ENCODE measurements at regions not wholly inside any gene's neighbourhood (a gene's known extent, or its start where the extent isn't known, plus 50 kb on each side); places are given as distances from the start of the nearest gene placed in this dataset.

- H3K4me1 Mint-ChIP-seq, result no peaks in the 10 kb centered on the region
- H3K27ac Mint-ChIP-seq, result no peak overlapping the region
- DNase-seq (ENCODE audit: low spot score in 2 of 2) (no peak), ATAC-seq (no peak)
- no peak overlapping the region for H3K4me3 Mint-ChIP-seq
- H3K9me3 Mint-ChIP-seq, result peaks cover 18% of the 10 kb centered on the region
- H3K36me3 Mint-ChIP-seq, result no peaks in the 10 kb centered on the region
These were observed 514.0 kb upstream of the KLF4 start for GRCh38 chr9:108003526-108003925.

DNA sequence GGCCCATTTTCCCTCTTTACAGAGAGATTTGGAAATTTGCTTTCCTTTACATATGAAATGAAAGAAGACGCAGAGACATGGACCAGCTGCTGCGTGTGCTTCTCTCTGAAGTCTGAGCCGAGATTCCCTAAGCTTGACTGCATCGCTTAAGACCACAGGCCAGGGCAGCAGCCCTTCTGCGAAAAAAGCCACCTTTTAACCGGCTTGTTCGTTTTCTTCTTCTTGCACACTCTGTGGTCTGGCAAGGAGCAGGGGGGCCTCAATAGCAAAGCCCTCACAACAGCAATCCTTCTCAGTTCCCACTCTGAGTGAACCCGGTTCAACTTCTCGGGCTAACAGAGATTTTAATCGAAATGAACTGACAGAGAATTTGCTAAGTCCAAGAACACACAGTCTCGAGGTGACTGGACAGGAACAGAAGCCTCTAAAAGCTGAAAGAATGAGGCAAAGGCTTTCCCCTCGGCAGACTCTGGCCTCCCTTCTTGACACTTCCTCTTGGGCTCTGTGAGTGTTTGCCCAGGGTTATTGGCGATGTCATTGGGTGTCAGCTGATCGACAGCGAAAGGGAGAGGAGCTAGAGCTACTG, 512.9 kb upstream of the KLF4 start:
- Mint-ChIP-seq H3K36me3 (no peaks in the 10 kb centered on the region), H3K27ac (no peak overlapping the region), H3K4me3 (no peak overlapping the region), H3K9me3 (peaks cover 10% of the 10 kb centered on the region), H3K4me1 (no peaks in the 10 kb centered on the region)
- ATAC-seq (no peak), DNase-seq (ENCODE audit: low spot score in 2 of 2) (no peak)

- no peak overlapping the region for H3K27ac Mint-ChIP-seq
- H3K4me1 Mint-ChIP-seq, result no peaks in the 10 kb centered on the region
- no peaks in the 10 kb centered on the region for H3K36me3 Mint-ChIP-seq
- no peak for ATAC-seq
- no peak for DNase-seq (ENCODE audit: low spot score in 2 of 2)
- H3K9me3 Mint-ChIP-seq, result peaks cover 10% of the 10 kb centered on the region
- H3K4me3 Mint-ChIP-seq, result no peak overlapping the region
These were observed 511.7 kb upstream of the KLF4 start for GRCh38 chr9:108001237-108001636.

DNA sequence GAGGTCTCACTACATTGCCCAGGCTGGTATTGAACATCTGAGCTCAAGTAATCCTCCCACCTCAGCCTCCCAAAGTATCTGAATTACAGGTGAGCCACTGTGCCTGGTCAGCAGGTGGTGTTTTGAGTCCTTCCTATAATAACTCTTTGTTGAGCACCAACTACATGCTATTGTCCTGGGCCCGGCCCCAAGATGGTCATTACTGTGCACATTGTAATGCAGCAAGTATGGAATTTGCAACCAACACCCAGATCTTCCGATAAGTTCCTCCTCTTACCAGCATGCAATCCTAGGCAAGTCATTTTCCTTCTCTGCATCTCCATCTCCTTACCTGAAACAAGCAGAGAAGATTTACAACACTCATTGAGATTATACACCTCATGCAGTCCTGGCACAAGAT, 510.3 kb upstream of the KLF4 start:
- Mint-ChIP-seq H3K4me3 (no peak overlapping the region), H3K9me3 (peaks cover 7% of the 10 kb centered on the region), H3K4me1 (no peaks in the 10 kb centered on the region), H3K36me3 (no peaks in the 10 kb centered on the region), H3K27ac (no peak overlapping the region)
- DNase-seq (ENCODE audit: low spot score in 2 of 2), result no peak
- no peak for ATAC-seq

GRCh38 chr9:107999011-107999410, 509.4 kb upstream of the KLF4 start:
- no peak for ATAC-seq
- Mint-ChIP-seq H3K36me3 (no peaks in the 10 kb centered on the region), H3K4me1 (no peaks in the 10 kb centered on the region), H3K4me3 (no peak overlapping the region), H3K27ac (no peak overlapping the region), H3K9me3 (peaks cover 7% of the 10 kb centered on the region)
- DNase-seq (ENCODE audit: low spot score in 2 of 2), result no peak

- ATAC-seq (no peak), DNase-seq (ENCODE audit: low spot score in 2 of 2) (no peak)
- no peaks in the 10 kb centered on the region for H3K4me1 Mint-ChIP-seq
- H3K27ac Mint-ChIP-seq, result no peak overlapping the region
- H3K36me3 Mint-ChIP-seq, result no peaks in the 10 kb centered on the region
- peaks cover 5% of the 10 kb centered on the region for H3K9me3 Mint-ChIP-seq
- no peak overlapping the region for H3K4me3 Mint-ChIP-seq
These were observed 505.1 kb upstream of the KLF4 start for GRCh38 chr9:107994648-107995047.

DNA sequence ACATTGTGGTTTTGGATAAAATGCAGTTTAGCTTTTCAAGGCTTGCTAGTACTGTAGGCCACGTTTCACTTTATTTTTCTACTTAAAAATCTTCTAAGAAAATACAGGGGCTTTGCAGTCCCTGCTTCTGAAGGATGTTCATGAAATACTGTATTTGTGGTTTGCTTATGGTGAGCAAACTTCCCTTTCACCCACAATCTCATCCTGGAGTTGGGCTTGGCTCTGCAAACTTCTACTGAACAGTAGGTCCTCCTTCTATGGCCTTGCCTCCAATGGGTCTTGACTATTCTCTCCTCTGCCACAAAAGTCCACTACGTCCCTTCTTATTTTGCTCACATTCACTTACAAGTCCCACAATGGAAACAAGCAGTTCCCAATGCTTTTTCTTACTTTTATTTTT, 502.7 kb upstream of the KLF4 start:
- H3K9me3 Mint-ChIP-seq, result peaks cover 8% of the 10 kb centered on the region
- no peaks in the 10 kb centered on the region for H3K36me3 Mint-ChIP-seq
- no peaks in the 10 kb centered on the region for H3K4me1 Mint-ChIP-seq
- DNase-seq (ENCODE audit: low spot score in 2 of 2), result no peak
- H3K27ac Mint-ChIP-seq, result no peak overlapping the region
- H3K4me3 Mint-ChIP-seq, result no peak overlapping the region
- ATAC-seq, result no peak

DNA sequence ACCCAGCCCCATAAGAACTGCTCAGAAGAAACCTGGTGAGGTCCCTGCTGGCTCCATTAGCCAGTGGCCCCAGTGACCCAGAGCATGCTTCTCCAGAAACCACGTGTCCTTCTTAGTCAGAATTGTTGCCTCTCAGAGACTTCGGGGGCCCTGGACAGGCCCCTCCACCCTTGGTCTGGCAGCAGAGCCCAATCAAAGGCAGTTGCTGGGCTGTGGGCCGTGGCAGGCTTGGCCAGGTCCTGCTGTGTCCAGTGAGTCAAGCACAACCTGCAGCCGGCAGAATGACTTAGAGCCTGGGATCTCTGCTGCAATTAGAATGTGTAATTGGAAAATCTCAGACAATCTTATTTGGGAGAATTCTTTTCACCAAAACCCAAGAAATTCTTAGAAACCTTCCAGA, 502.0 kb upstream of the KLF4 start:
- ATAC-seq (no peak), DNase-seq (ENCODE audit: low spot score in 2 of 2) (no peak)
- Mint-ChIP-seq H3K4me1 (no peaks in the 10 kb centered on the region), H3K36me3 (no peaks in the 10 kb centered on the region), H3K27ac (no peak overlapping the region), H3K4me3 (no peak overlapping the region), H3K9me3 (peaks cover 9% of the 10 kb centered on the region)

DNA sequence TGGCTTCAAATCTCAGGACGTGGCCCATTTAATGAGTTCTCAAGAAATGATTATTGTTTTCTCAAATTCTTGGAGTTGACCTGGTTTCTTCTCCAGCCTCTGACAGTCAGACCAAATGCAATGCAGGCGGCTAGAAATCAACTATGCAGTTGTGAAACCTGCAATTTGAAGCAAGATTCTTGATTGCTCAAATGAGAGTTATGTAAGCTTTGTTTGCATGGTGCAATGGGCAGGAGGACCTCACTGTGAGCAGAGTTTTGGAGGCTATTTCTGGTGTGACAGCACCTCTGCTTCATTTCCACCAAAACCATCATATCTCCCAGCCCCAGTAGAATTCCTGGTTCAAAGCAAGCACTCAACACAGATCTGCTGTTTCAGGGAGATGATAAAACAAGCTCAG, 500.0 kb upstream of the KLF4 start:
- Mint-ChIP-seq H3K9me3 (peaks cover 13% of the 10 kb centered on the region), H3K36me3 (no peaks in the 10 kb centered on the region), H3K4me3 (no peak overlapping the region), H3K4me1 (no peaks in the 10 kb centered on the region), H3K27ac (no peak overlapping the region)
- DNase-seq (ENCODE audit: low spot score in 2 of 2) (no peak), ATAC-seq (no peak)

DNA sequence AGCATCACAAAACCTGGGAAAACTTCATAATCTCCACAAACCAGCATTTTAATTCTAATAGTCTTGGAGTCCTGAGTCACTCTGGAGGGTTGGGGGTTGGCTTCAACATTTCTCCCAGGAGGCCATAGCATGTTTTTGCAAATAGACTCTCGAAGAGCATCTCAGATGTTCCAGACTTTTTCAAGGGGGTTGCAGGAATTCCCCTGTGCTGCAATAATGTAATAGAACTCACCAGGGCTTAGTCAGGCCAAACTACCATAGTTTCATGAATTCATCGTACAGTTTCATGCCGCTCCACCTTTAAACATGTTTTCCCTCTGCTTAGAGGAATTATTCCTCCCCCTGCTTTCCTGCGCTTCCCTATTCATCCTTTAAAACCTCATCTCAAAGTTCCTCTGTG, 499.5 kb upstream of the KLF4 start:
- DNase-seq (ENCODE audit: low spot score in 2 of 2) (no peak), ATAC-seq (no peak)
- peaks cover 13% of the 10 kb centered on the region for H3K9me3 Mint-ChIP-seq
- no peaks in the 10 kb centered on the region for H3K4me1 Mint-ChIP-seq
- no peaks in the 10 kb centered on the region for H3K36me3 Mint-ChIP-seq
- H3K4me3 Mint-ChIP-seq, result no peak overlapping the region
- no peak overlapping the region for H3K27ac Mint-ChIP-seq

- Mint-ChIP-seq H3K4me1 (no peaks in the 10 kb centered on the region), H3K27ac (no peak overlapping the region), H3K9me3 (peaks cover 10% of the 10 kb centered on the region), H3K36me3 (no peaks in the 10 kb centered on the region), H3K4me3 (no peak overlapping the region)
- DNase-seq (ENCODE audit: low spot score in 2 of 2), result no peak
- no peak for ATAC-seq
These were observed 495.4 kb upstream of the KLF4 start for GRCh38 chr9:107984956-107985355.

DNA sequence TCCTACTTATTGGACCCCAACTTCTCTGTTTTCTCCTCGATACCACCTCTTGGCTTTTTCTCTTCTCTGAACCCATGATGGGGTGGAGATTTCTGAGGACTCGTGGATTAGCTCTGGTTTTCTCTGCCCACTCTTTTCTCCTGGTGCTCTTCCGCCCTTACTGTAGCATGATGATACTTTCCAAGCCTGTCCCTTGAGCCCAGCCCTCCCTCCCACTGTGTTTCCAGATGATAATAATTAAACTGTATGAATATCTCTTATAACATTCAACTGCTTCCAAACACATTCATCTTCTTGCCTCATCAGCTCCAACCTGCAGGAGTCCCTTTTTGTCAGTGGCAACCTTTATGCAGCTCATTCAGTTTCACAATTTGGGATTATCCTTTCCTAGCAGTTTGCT, 494.2 kb upstream of the KLF4 start:
- DNase-seq (ENCODE audit: low spot score in 2 of 2), result no peak
- Mint-ChIP-seq H3K36me3 (no peaks in the 10 kb centered on the region), H3K9me3 (peaks cover 7% of the 10 kb centered on the region), H3K4me1 (no peaks in the 10 kb centered on the region), H3K27ac (no peak overlapping the region), H3K4me3 (no peak overlapping the region)
- no peak for ATAC-seq

- H3K9me3 Mint-ChIP-seq, result peaks cover 7% of the 10 kb centered on the region
- H3K27ac Mint-ChIP-seq, result no peak overlapping the region
- H3K4me3 Mint-ChIP-seq, result no peak overlapping the region
- H3K4me1 Mint-ChIP-seq, result no peaks in the 10 kb centered on the region
- ATAC-seq (no peak), DNase-seq (ENCODE audit: low spot score in 2 of 2) (no peak)
- H3K36me3 Mint-ChIP-seq, result no peaks in the 10 kb centered on the region
These were observed 493.6 kb upstream of the KLF4 start for GRCh38 chr9:107983181-107983603.

GRCh38 chr9:107982745-107983144, 493.2 kb upstream of the KLF4 start:
- H3K36me3 Mint-ChIP-seq, result no peaks in the 10 kb centered on the region
- no peaks in the 10 kb centered on the region for H3K4me1 Mint-ChIP-seq
- H3K9me3 Mint-ChIP-seq, result peaks cover 7% of the 10 kb centered on the region
- ATAC-seq, result no peak
- no peak for DNase-seq (ENCODE audit: low spot score in 2 of 2)
- no peak overlapping the region for H3K27ac Mint-ChIP-seq
- no peak overlapping the region for H3K4me3 Mint-ChIP-seq

- Mint-ChIP-seq H3K27ac (no peak overlapping the region), H3K4me1 (no peaks in the 10 kb centered on the region), H3K36me3 (no peaks in the 10 kb centered on the region), H3K4me3 (no peak overlapping the region), H3K9me3 (peaks cover 7% of the 10 kb centered on the region)
- ATAC-seq, result no peak
- no peak for DNase-seq (ENCODE audit: low spot score in 2 of 2)
These were observed 492.4 kb upstream of the KLF4 start for GRCh38 chr9:107982001-107982400.

- no peak for ATAC-seq
- Mint-ChIP-seq H3K4me1 (no peaks in the 10 kb centered on the region), H3K36me3 (no peaks in the 10 kb centered on the region), H3K9me3 (peaks cover 8% of the 10 kb centered on the region), H3K4me3 (no peak overlapping the region), H3K27ac (no peak overlapping the region)
- no peak for DNase-seq (ENCODE audit: low spot score in 2 of 2)
These were observed 491.4 kb upstream of the KLF4 start for GRCh38 chr9:107980984-107981383.

DNA sequence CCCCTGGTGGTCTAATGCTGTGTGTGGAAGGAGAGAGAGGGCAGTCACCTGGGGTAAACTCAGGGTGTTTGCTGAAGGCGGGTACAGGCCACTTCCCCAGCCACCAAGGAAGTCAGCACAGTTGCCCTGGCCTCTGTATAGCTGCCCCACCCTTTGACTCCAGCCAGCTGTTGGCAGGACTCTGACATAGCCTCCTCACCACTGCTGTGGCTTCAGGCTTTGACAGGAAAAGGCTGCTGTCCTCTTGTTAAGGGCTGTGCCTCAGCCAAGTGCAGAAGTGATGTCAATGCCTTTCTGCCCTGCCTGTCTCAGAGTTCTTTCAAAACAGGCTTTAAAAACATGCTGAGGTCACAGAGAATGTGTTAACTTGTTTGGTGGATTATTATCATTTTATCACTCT, 487.2 kb upstream of the KLF4 start:
- DNase-seq (ENCODE audit: low spot score in 2 of 2) (no peak), ATAC-seq (no peak)
- Mint-ChIP-seq H3K36me3 (no peaks in the 10 kb centered on the region), H3K4me3 (no peak overlapping the region), H3K9me3 (peaks cover 14% of the 10 kb centered on the region), H3K4me1 (no peaks in the 10 kb centered on the region), H3K27ac (no peak overlapping the region)

Data from stimulated activated effector memory CD8-positive, alpha-beta T cell treated with anti-CD3 and anti-CD28 coated beads, Interleukin-12 subunit alpha, Interleukin-12 subunit beta, amount 100 ng/mL, for 72 hours (primary cell).